DMS79 (cell line): ENCODE measurements at regions not wholly inside any gene's neighbourhood (a gene's known extent, or its start where the extent isn't known, plus 50 kb on each side); places are given as distances from the start of the nearest gene placed in this dataset.

ENCODE experiments used
- DNase-seq: peaks from one replicate; lab custom pipeline; 2025; lab: John Stamatoyannopoulos, UW

DNA sequence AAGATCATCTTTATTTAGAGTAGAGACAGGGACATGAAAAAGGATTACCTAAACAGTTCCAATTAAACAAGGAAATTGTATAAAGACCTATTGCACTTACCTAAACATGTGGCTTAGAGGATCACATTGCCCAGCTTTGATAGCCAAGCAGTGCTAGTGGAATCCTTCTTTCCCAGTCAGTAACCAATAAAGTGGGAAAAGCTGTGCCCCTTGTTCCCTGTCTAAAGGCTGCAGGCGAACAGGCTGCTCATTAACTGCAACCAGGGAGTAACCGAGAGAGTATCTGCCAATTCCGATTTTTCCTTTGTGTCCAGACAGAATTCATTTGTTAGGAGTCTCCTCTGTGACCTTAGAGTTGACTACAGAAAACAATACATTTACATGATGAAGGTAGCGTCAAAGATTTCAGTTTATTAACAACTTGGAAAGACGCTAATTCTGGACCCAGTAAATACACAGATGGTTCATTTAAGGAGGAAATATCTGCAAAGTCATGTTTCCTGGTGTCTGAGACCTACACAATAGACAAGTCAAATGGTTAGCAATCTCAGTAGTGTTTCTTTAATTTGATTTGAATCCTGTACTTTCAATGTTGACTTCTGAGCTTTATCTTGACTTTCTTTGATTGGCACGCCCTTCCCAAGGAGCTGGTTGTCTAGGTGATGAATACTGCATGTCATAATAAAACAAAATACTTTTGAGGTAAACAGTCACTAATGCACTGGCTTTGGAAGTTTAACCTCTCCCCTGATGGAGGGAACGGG is 57.3 kb upstream of the MET start:
- DNase-seq: no peak

DNA sequence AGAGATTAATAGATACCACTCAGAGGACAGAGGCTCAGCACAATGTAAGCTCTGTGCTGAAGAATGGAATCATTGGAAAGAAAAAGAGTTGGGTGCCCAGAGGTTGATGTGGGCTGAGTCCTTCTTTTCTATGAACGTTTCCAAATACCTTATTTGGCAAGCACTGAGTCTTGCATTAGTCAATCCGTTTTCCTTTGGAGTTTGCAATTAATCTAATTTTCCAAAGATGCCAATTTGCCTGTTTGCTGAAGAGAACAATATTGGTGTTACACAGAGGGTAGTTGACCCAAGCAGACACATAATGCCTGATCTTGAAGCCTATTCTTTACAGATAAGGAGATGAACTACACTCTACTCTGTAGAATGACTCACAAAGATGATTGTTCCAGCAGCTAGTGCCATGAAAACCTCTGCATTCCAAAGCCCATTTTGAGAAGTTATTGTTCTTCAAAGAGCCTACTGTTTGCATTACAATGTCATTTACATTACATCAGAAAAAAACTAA is 55.4 kb upstream of the MET start:
- no peak for DNase-seq

DNA sequence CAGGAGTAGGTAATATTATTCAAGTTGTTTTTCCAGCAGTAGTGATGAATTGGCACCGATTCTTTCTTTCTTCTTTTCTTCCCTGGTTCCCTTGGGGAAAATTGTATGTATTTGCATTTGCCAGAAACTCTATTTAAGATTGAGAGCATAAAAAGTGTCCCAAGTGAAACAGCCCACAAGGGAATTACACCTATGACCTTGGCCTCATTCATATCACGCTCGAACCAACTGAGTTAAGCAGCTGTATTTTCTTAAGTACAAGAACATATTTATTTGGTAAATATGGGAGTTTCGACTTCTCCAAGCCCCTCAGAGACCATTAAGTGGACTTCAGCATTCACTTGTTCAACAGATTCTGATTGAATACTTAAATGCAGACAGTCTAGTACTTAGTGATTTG is 54.1 kb upstream of the MET start:
- DNase-seq: peak; percentile 53

DNA sequence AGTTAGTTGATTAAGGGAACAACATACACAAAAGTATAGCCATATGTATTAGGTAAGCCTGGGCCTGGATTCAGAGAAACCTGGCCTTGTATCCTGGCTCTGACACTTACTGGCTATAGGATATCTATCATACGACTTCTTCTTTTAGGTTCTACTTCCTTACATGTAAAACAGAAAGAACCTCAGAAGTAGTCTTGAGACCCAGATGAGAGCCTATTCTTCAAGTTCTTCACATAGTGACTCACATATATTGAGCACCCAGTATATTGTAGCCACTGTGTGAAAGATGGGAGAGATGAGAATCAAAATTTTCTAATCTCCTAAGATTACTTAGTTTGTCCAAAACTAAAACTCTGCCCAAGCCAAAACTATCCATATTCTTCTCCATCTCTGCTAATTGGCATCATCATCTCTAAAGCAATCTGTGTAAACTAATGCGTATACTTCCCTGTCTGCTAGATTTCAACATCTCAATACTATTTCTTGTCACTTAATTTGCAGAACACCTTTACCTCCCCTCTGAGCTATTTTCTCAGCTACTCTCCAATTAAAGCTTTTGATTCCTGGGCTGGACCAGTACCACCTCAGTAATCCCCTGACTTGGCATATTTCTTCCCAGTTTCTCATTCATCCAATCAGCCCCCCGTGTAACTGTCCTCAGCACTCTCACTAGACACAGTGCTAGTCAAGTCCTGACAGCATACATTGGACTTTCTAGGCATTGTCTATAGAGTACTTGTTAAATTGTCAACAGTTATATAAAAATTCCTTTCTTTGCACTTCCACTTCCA is 53.5 kb upstream of the MET start:
- no peak for DNase-seq

DNA sequence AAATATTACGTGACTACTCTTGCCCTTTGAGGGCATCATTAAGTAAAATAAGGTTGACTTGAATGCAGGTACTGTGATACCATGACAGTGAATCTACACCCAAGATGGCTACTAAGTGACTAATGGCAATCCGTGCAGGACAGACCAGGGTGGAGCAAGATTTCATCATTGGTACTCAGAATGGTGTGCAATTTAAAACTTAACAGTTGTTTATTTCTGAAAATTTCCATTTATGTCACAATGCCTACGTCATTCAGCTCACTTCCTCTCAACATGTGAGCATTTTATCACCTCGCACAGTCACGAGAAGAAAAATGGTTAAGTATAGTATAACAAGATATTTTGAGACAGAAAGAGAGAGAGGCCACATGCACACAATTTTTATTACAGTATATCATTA is 50.3 kb upstream of the MET start:
- no peak for DNase-seq
